GM21360 (cell line): ENCODE measurements at regions not wholly inside any gene's neighbourhood (a gene's known extent, or its start where the extent isn't known, plus 50 kb on each side); places are given as distances from the start of the nearest gene placed in this dataset.

Source experiments
- ATAC-seq: cut with Tn5 transposase; IDR thresholded peaks from one replicate; pipeline ENCODE4 v1.9.1; 2021; ENCODE audit warnings: mild to moderate bottlenecking, moderate library complexity; ENCODE audit not compliant: unreplicated experiment

- ATAC-seq: no peak
These were observed 245.6 kb upstream of the PITRM1 start for GRCh38 chr10:3418041-3418754.

GRCh38 chr10:3417096-3417495 lies 244.5 kb upstream of the PITRM1 start:
- ATAC-seq: no peak

GRCh38 chr10:3415878-3416605 lies 243.5 kb upstream of the PITRM1 start:
- ATAC-seq: no peak

- no peak for ATAC-seq
These were observed 242.6 kb upstream of the PITRM1 start for GRCh38 chr10:3415038-3415736.

- ATAC-seq: no peak
These were observed 242.1 kb upstream of the PITRM1 start for GRCh38 chr10:3414667-3415023.

GRCh38 chr10:3413937-3414666 lies 241.5 kb upstream of the PITRM1 start:
- ATAC-seq: no peak

GRCh38 chr10:3412646-3413045 lies 240.1 kb upstream of the PITRM1 start:
- no peak for ATAC-seq

- no peak for ATAC-seq
These were observed 239.5 kb upstream of the PITRM1 start for GRCh38 chr10:3412071-3412582.

GRCh38 chr10:3411044-3411443 lies 238.5 kb upstream of the PITRM1 start:
- ATAC-seq: no peak

GRCh38 chr10:3409928-3410327 lies 237.3 kb upstream of the PITRM1 start:
- ATAC-seq: no peak

- ATAC-seq: no peak
These were observed 236.2 kb upstream of the PITRM1 start for GRCh38 chr10:3408603-3409365.

GRCh38 chr10:3407208-3407607 lies 234.6 kb upstream of the PITRM1 start:
- no peak for ATAC-seq

GRCh38 chr10:3406556-3406955 lies 234.0 kb upstream of the PITRM1 start:
- no peak for ATAC-seq

- no peak for ATAC-seq
These were observed 231.8 kb upstream of the PITRM1 start for GRCh38 chr10:3404381-3404780.

GRCh38 chr10:3402187-3402751 lies 229.7 kb upstream of the PITRM1 start:
- no peak for ATAC-seq

GRCh38 chr10:3401491-3401938 lies 228.9 kb upstream of the PITRM1 start:
- ATAC-seq: no peak

GRCh38 chr10:3400348-3400747 lies 227.8 kb upstream of the PITRM1 start:
- ATAC-seq: no peak

GRCh38 chr10:3399756-3400155 lies 227.2 kb upstream of the PITRM1 start:
- ATAC-seq: no peak

GRCh38 chr10:3398825-3399646 lies 226.5 kb upstream of the PITRM1 start:
- no peak for ATAC-seq
